ENCODE measurements at regions not wholly inside any gene's neighbourhood (a gene's known extent, or its start where the extent isn't known, plus 50 kb on each side); places are given as distances from the start of the nearest gene placed in this dataset.

DNA sequence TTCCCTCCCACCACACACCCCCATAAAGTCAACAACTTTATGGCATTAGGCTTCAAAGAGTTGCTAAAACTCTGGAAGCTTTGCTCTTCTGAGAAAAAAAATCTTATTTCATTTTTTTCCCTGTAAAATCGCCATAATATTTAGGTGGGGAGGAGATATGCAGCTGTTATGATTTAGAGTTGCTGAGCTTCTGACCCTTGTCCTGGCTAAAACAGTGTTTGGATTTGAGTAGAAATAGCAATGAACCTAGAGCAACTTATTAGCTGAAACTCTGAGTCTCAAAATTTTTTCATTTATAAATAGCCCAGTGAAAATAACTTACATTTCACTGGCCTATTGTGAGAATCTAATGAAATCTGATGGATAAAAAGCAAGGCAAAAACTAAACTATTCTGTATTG lies 482.8 kb upstream of the NFIA start:
- no peaks in the 10 kb centered on the region for H3K27me3 ChIP-seq (ENCODE audit: control insufficient read depth, insufficient read depth, low read length)
- H3K36me3 ChIP-seq (ENCODE audit: control insufficient read depth, insufficient read depth, low read length): no peaks in the 10 kb centered on the region
- H3K4me3 ChIP-seq (ENCODE audit: low read length): no peak overlapping the region
- no peaks in the 10 kb centered on the region for H3K4me1 ChIP-seq (ENCODE audit: control insufficient read depth, insufficient read depth, low read length)
- no peaks in the 10 kb centered on the region for H3K9me3 ChIP-seq (ENCODE audit: control insufficient read depth, low read depth, low read length)
- DNase-seq: no peak
- WGBS (ENCODE audit: insufficient coverage, low lambda C conversion rate): no CpG with 5 or more reads among the region's 1 CpG
- H3K27ac ChIP-seq (ENCODE audit: low read length): no peak overlapping the region

DNA sequence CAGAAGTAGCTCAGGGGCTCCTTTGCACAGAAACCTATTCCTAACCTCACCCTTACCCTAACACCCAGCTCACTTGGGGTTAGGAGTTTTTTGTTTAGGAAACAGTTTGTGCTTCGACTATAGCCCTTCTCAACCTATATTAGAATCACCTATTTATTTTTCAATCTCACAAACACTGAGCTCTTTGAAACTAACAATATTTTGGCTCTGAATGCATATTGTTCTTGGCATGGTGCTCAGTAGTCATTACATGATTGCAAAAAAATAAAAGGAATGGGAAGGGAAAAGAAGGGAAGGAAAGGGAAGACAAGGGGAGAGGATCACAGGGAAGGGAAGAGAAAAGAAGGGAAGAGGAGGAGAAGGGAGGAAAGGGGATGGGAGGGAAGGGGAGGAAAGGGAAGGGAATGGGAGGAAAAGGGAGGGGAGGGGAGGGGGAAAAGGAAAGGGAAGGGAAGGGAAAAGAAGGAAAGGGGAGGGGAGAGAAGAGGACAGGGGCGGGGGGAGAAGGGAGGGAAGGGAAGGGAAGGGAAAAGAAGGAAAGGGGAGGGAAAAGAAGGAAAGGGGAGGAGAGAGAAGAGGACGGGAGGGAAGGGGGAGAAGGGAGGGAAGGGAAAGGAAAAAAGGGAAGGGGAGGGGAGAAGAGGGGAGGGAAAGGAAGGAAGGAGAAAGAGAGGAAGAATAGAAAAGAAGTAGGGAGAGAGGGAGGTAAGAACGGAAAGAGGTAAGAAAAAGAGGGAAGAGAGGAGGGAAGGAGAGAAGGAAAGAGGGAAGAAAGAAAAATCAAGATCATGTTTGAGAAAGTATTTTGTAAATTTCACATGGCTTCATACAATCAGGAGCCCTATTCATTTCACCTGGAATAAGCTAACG lies 484.1 kb upstream of the NFIA start:
- Histone ChIP-seq H3K9me3 (ENCODE audit: control insufficient read depth, low read depth, low read length) (no peaks in the 10 kb centered on the region), H3K27me3 (ENCODE audit: control insufficient read depth, insufficient read depth, low read length) (no peaks in the 10 kb centered on the region), H3K27ac (ENCODE audit: low read length) (no peak overlapping the region), H3K4me1 (ENCODE audit: control insufficient read depth, insufficient read depth, low read length) (no peaks in the 10 kb centered on the region), H3K4me3 (ENCODE audit: low read length) (no peak overlapping the region), H3K36me3 (ENCODE audit: control insufficient read depth, insufficient read depth, low read length) (no peaks in the 10 kb centered on the region)
- 76% methylated on average over 3 of the region's 5 CpGs for WGBS (ENCODE audit: insufficient coverage, low lambda C conversion rate)
- no peak for DNase-seq

DNA sequence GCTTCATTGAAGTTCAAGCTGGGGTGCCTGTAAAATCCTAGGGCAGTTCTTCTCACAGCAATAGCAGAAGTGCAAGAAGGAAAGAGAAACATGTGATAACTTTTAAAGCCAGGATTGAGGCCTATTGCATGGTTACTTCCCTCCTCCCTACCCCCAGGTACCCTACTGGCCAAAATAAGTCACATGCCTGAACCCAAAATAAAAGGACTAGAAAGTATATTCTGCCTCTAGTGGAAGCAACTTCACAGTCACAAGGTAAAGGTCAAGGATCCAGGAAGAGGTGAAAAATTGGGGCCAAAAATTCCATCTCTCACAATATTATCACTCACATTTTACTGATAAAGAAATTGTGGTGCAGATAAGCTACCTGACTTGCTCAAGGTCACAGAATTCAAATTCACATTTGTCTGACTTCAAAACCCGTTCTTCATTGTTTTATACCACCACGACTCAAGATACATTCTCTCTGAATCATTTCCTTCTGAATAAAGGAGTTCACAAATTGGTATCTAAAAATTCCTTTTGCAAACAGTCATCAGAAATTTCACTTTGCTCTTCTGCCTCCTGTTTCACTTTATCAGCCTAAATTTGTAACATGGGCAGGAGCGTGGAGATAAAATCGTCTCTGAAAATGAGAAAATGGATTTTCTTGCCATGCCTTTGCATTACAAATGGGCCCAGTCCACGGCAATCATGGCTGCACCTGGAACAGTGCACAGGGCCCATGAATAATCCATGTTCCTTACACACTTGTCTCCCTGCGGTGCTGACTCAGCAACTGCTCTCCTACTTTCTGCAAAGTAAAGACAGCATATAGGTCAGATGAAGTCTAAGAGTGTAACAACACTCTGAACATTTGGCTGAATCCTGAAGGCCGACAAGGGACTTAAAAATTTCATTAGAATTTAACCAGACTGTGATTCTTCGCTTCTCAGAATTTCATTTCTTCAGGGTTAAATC lies 485.3 kb upstream of the NFIA start:
- Histone ChIP-seq H3K4me1 (ENCODE audit: control insufficient read depth, insufficient read depth, low read length) (no peaks in the 10 kb centered on the region), H3K4me3 (ENCODE audit: low read length) (no peak overlapping the region), H3K27me3 (ENCODE audit: control insufficient read depth, insufficient read depth, low read length) (no peaks in the 10 kb centered on the region), H3K27ac (ENCODE audit: low read length) (no peak overlapping the region), H3K9me3 (ENCODE audit: control insufficient read depth, low read depth, low read length) (no peaks in the 10 kb centered on the region), H3K36me3 (ENCODE audit: control insufficient read depth, insufficient read depth, low read length) (no peaks in the 10 kb centered on the region)
- DNase-seq: no peak
- 92% methylated on average over 5 of the region's 8 CpGs for WGBS (ENCODE audit: insufficient coverage, low lambda C conversion rate)

DNA sequence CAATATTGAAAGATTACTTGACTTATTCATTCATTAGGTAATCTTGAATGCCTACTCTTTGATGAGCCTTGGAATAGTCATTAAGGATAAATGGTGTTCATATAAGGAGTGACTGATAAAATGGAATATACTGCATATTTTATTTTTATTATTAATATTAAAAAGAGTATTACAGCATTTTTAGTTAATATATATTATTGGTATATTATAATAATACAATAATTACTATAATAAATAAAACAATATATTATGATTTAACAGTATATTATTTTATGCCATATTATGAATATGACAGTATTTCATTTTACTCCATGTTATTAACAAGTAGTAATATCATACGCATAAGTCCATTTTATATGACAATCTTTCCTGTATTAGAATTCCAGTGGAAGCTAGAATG lies 490.8 kb upstream of the NFIA start:
- Histone ChIP-seq H3K4me1 (ENCODE audit: control insufficient read depth, insufficient read depth, low read length) (no peaks in the 10 kb centered on the region), H3K36me3 (ENCODE audit: control insufficient read depth, insufficient read depth, low read length) (no peaks in the 10 kb centered on the region), H3K27ac (ENCODE audit: low read length) (no peak overlapping the region), H3K27me3 (ENCODE audit: control insufficient read depth, insufficient read depth, low read length) (no peaks in the 10 kb centered on the region), H3K9me3 (ENCODE audit: control insufficient read depth, low read depth, low read length) (no peaks in the 10 kb centered on the region), H3K4me3 (ENCODE audit: low read length) (no peak overlapping the region)
- no peak for DNase-seq
- 100% methylated on average over 1 of the region's 1 CpG for WGBS (ENCODE audit: insufficient coverage, low lambda C conversion rate)

DNA sequence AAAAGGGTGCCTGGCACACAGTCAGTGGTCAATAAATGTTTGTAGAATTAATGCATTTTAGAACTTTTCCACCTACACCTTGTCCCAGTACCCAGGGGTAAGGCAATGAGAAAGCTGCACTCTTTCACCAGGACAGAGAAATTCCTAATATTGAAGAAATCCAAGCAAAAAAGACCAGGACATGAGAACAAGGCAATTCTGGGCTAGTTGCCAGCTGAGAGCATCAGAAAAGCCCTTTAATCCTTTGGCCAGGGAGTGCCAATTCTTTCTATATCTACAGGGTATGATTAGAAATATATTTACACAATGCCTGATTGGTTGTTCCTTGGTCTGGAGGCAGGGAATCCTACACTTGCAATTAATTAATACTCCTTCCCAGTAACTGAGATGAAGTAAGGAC lies 492.4 kb upstream of the NFIA start:
- no peaks in the 10 kb centered on the region for H3K9me3 ChIP-seq (ENCODE audit: control insufficient read depth, low read depth, low read length)
- H3K27me3 ChIP-seq (ENCODE audit: control insufficient read depth, insufficient read depth, low read length): no peaks in the 10 kb centered on the region
- H3K27ac ChIP-seq (ENCODE audit: low read length): no peak overlapping the region
- H3K4me3 ChIP-seq (ENCODE audit: low read length): no peak overlapping the region
- H3K4me1 ChIP-seq (ENCODE audit: control insufficient read depth, insufficient read depth, low read length): no peaks in the 10 kb centered on the region
- no peaks in the 10 kb centered on the region for H3K36me3 ChIP-seq (ENCODE audit: control insufficient read depth, insufficient read depth, low read length)
- no peak for DNase-seq

DNA sequence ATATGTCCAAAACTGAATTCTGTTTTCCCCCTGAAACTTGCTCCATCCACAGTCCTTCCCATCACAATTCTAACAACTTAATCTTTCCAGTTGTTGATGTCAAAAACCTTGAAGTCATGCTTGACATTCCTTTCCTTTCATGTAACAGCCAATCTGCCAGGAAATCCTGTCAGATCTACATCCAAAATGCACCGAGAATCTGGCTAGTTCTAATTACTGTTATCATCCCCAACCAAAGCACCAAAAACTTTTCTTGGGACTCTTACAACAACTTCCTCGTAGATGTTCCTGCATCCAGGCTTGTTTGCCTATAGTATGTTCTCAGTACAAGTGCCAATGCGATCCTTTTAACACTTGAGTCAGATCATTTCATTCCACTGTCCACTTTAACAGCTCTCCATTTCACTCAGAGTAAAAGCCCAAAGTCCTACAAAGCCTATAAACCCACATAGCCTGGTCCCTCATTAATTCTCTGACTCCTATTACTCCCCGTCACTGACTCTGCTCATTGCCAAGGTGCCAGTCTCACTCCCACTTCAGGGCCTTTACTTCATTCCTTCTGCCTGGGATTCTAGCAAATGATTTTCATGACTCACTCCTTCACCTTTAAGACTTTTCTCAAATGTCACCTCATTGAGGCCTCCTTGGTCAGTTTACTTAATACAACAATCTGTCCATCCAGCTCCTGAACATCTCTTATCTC lies 493.2 kb upstream of the NFIA start:
- Histone ChIP-seq H3K27me3 (ENCODE audit: control insufficient read depth, insufficient read depth, low read length) (no peaks in the 10 kb centered on the region), H3K4me3 (ENCODE audit: low read length) (no peak overlapping the region), H3K9me3 (ENCODE audit: control insufficient read depth, low read depth, low read length) (peaks cover 3% of the 10 kb centered on the region), H3K4me1 (ENCODE audit: control insufficient read depth, insufficient read depth, low read length) (no peaks in the 10 kb centered on the region), H3K27ac (ENCODE audit: low read length) (no peak overlapping the region), H3K36me3 (ENCODE audit: control insufficient read depth, insufficient read depth, low read length) (no peaks in the 10 kb centered on the region)
- no peak for DNase-seq
- WGBS (ENCODE audit: insufficient coverage, low lambda C conversion rate): 80% methylated on average over 1 of the region's 4 CpGs

DNA sequence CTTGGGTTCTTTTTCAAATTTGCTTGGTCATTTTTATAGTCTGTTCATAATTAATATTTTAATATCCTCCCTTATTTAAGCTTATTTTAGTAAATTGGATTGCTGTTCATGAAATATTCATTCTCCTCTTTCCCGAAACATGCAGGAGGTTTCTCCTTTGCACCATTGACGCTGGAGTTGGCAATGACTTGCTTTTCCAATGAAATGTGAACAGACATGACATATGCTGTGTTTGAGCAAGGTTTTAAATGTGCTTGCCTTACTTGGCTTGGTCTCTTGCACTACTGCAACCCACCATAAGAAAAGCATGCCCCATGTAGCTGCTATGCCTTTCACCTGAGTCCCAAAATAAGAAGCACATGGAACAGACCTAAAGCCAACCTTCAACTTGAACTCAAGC lies 498.0 kb upstream of the NFIA start:
- 0% methylated on average over 1 of the region's 2 CpGs for WGBS (ENCODE audit: insufficient coverage, low lambda C conversion rate)
- H3K9me3 ChIP-seq (ENCODE audit: control insufficient read depth, low read depth, low read length): peaks cover 11% of the 10 kb centered on the region
- no peak for DNase-seq
- H3K4me1 ChIP-seq (ENCODE audit: control insufficient read depth, insufficient read depth, low read length): no peaks in the 10 kb centered on the region
- no peak overlapping the region for H3K4me3 ChIP-seq (ENCODE audit: low read length)
- H3K27me3 ChIP-seq (ENCODE audit: control insufficient read depth, insufficient read depth, low read length): no peaks in the 10 kb centered on the region
- H3K36me3 ChIP-seq (ENCODE audit: control insufficient read depth, insufficient read depth, low read length): no peaks in the 10 kb centered on the region
- H3K27ac ChIP-seq (ENCODE audit: low read length): no peak overlapping the region

DNA sequence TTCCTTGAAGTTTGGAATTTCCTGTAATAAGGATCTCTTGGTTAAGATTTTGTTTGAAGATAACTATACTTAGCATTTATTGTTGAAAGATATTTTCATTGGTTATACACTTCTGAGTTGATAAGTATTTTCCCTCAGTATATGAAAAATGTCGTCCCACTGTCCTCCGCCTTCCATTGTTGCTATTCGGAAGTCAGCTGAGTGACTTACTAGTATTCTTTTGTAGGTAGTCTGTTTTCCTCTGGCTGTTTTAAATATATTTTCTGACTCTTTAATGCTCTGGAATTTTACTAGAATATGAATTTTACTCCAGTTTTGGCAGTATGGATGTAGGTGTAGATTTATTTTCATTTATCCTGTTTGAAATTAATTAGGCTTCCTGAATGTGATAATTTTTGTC lies 498.7 kb upstream of the NFIA start:
- DNase-seq: no peak
- no peaks in the 10 kb centered on the region for H3K36me3 ChIP-seq (ENCODE audit: control insufficient read depth, insufficient read depth, low read length)
- H3K4me3 ChIP-seq (ENCODE audit: low read length): no peak overlapping the region
- no peaks in the 10 kb centered on the region for H3K4me1 ChIP-seq (ENCODE audit: control insufficient read depth, insufficient read depth, low read length)
- no peak overlapping the region for H3K27ac ChIP-seq (ENCODE audit: low read length)
- no CpG with 5 or more reads among the region's 3 CpGs for WGBS (ENCODE audit: insufficient coverage, low lambda C conversion rate)
- no peaks in the 10 kb centered on the region for H3K27me3 ChIP-seq (ENCODE audit: control insufficient read depth, insufficient read depth, low read length)
- peaks cover 11% of the 10 kb centered on the region for H3K9me3 ChIP-seq (ENCODE audit: control insufficient read depth, low read depth, low read length)

DNA sequence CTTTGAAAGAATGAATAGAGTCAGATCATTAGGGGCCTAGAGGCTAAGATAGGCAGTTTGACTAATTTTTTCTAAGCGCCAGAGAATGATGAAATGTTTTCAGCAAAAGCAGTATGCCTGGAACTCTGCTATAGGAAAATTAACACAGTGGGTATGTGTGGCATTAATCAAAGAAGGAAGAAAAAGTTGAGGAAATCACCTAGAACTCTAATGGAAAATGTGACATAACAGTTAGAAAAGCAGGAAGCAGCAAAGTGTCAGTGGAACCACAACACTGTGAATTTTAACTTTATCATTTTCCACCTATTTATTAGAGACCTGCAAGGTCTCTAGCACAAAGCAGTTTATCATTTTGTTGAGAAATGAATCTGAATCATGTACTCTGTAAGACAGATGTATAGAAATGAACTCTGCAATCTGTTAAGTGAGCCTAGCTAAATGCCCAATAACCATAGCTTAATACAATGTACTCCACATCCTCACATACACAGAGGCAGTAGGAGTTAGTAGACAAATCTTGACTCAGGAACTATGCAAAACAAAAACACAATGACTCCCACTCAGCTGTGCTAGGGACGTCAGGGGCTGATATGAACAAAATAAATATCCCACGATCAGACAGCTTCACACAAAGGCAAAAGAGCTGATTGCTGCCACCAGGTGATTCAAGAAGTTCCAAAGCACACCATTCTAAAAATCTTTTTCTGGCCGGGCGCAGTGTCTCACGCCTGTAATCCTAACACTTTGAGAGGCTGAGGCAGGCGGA lies 500.7 kb upstream of the NFIA start:
- Histone ChIP-seq H3K27me3 (ENCODE audit: control insufficient read depth, insufficient read depth, low read length) (no peaks in the 10 kb centered on the region), H3K36me3 (ENCODE audit: control insufficient read depth, insufficient read depth, low read length) (no peaks in the 10 kb centered on the region), H3K4me1 (ENCODE audit: control insufficient read depth, insufficient read depth, low read length) (no peaks in the 10 kb centered on the region), H3K9me3 (ENCODE audit: control insufficient read depth, low read depth, low read length) (peaks cover 11% of the 10 kb centered on the region), H3K4me3 (ENCODE audit: low read length) (no peak overlapping the region), H3K27ac (ENCODE audit: low read length) (no peak overlapping the region)
- WGBS (ENCODE audit: insufficient coverage, low lambda C conversion rate): 88% methylated on average over 1 of the region's 7 CpGs
- DNase-seq: no peak

DNA sequence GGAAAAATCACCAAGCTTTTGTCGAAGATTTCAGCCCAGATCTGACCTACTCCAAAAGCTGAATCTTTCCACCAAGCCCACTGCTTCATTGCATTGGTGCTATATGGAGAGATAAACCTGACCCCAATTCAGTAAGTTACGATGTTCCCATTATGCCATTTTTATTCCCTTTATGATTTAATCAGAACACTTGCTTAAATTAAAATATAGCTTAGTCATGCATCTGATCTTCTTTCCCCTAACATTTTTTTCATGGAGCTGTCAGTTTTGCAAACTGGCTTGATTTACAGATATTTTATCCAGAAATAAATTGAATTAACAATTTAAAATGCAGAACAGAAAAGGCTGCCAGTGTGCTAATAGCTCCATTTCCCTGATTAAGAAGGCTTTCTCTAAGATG lies 503.5 kb upstream of the C1orf87 start:
- 100% methylated on average over 1 of the region's 2 CpGs for WGBS (ENCODE audit: insufficient coverage, low lambda C conversion rate)
- DNase-seq: no peak
- Histone ChIP-seq H3K4me3 (ENCODE audit: low read length) (no peak overlapping the region), H3K27ac (ENCODE audit: low read length) (no peak overlapping the region), H3K4me1 (ENCODE audit: control insufficient read depth, insufficient read depth, low read length) (no peaks in the 10 kb centered on the region), H3K36me3 (ENCODE audit: control insufficient read depth, insufficient read depth, low read length) (no peaks in the 10 kb centered on the region), H3K9me3 (ENCODE audit: control insufficient read depth, low read depth, low read length) (no peaks in the 10 kb centered on the region), H3K27me3 (ENCODE audit: control insufficient read depth, insufficient read depth, low read length) (no peaks in the 10 kb centered on the region)

Measured in large intestine (tissue), 3 donors.